ENCODE measurements at regions not wholly inside any gene's neighbourhood (a gene's known extent, or its start where the extent isn't known, plus 50 kb on each side); places are given as distances from the start of the nearest gene placed in this dataset.
A peak's percentile ranks its signal among the peaks of the same experiment; 100 is the strongest.

- ATAC-seq (ENCODE audit: low FRiP score) (no peak), DNase-seq (no peak)
- H3K4me3 ChIP-seq (ENCODE audit: low read length in 2 of 2) = no peak overlapping the region
- H3K27ac ChIP-seq (ENCODE audit: low read depth in 1 of 2, low read length in 2 of 2) = no peak overlapping the region
- WGBS, 2 donors = 96 to 97% methylated on average over 10 of the region's 10 CpGs
- no peaks in the 10 kb centered on the region for H3K4me1 ChIP-seq (ENCODE audit: control insufficient read depth in 1 of 2, insufficient read depth in 2 of 2, low read length in 2 of 2)
- H3K27me3 ChIP-seq (ENCODE audit: control insufficient read depth in 1 of 2, insufficient read depth in 2 of 2, low read length in 1 of 2) = no peaks in the 10 kb centered on the region
- H3K36me3 ChIP-seq (ENCODE audit: control insufficient read depth in 1 of 2, insufficient read depth in 2 of 2, low read length in 1 of 2) = no peaks in the 10 kb centered on the region
- no peaks in the 10 kb centered on the region for H3K9me3 ChIP-seq (ENCODE audit: control insufficient read depth, low read length)
- intact Hi-C loops (cut with DNase I) = loop anchor here in 1 of 2 donors (10.0 kb wide), 1 partner anchor 67 kb away; no protein-coding TSS in a partner anchor
These were observed 84.4 kb upstream of the STMND1 start for GRCh38 chr6:17017416-17017815.

- Histone ChIP-seq H3K36me3 (ENCODE audit: control insufficient read depth in 1 of 2, insufficient read depth in 2 of 2, low read length in 1 of 2) (no peaks in the 10 kb centered on the region), H3K9me3 (ENCODE audit: control insufficient read depth, low read length) (no peaks in the 10 kb centered on the region), H3K4me1 (ENCODE audit: control insufficient read depth in 1 of 2, insufficient read depth in 2 of 2, low read length in 2 of 2) (no peaks in the 10 kb centered on the region), H3K4me3 (ENCODE audit: low read length in 2 of 2) (peak overlapping the region; percentile 16 to 19), H3K27me3 (ENCODE audit: control insufficient read depth in 1 of 2, insufficient read depth in 2 of 2, low read length in 1 of 2) (no peaks in the 10 kb centered on the region), H3K27ac (ENCODE audit: low read depth in 1 of 2, low read length in 2 of 2) (no peak overlapping the region)
- WGBS, 2 donors = 25 to 27% methylated on average over 41 to 51 of the region's 51 CpGs
- ATAC-seq (ENCODE audit: low FRiP score) (peak; percentile 74), DNase-seq (peak; percentile 60 to 81)
- intact Hi-C loops (cut with DNase I) = loop anchor here in 1 of 2 donors (10.0 kb wide), 1 partner anchor 69 kb away; no protein-coding TSS in a partner anchor
These were observed 86.1 kb upstream of the STMND1 start for GRCh38 chr6:17015551-17016381.

GRCh38 chr6:17015144-17015543, 86.7 kb upstream of the STMND1 start:
- H3K27ac ChIP-seq (ENCODE audit: low read depth in 1 of 2, low read length in 2 of 2) = no peak overlapping the region
- intact Hi-C loops (cut with DNase I) = loop anchor here in 1 of 2 donors (10.0 kb wide), 1 partner anchor 70 kb away; no protein-coding TSS in a partner anchor

GRCh38 chr6:17013701-17014100, 88.1 kb upstream of the STMND1 start:
- no peak for ATAC-seq (ENCODE audit: low FRiP score)
- Histone ChIP-seq H3K4me3 (ENCODE audit: low read length in 2 of 2) (no peak overlapping the region), H3K4me1 (ENCODE audit: control insufficient read depth in 1 of 2, insufficient read depth in 2 of 2, low read length in 2 of 2) (no peaks in the 10 kb centered on the region), H3K27me3 (ENCODE audit: control insufficient read depth in 1 of 2, insufficient read depth in 2 of 2, low read length in 1 of 2) (no peaks in the 10 kb centered on the region), H3K27ac (ENCODE audit: low read depth in 1 of 2, low read length in 2 of 2) (no peak overlapping the region), H3K36me3 (ENCODE audit: control insufficient read depth in 1 of 2, insufficient read depth in 2 of 2, low read length in 1 of 2) (no peaks in the 10 kb centered on the region), H3K9me3 (ENCODE audit: control insufficient read depth, low read length) (no peaks in the 10 kb centered on the region)
- 56 to 65% methylated on average over 4 of the region's 4 CpGs for WGBS, 2 donors
- DNase-seq = no peak
- intact Hi-C loops (cut with DNase I) = loop anchor here in 1 of 2 donors (10.0 kb wide), 1 partner anchor 71 kb away; no protein-coding TSS in a partner anchor

More at GRCh38 chr6:17015144-17015543, 86.7 kb upstream of the STMND1 start:
- Histone ChIP-seq H3K4me3 (ENCODE audit: low read length in 2 of 2) (no peak overlapping the region), H3K9me3 (ENCODE audit: control insufficient read depth, low read length) (no peaks in the 10 kb centered on the region), H3K36me3 (ENCODE audit: control insufficient read depth in 1 of 2, insufficient read depth in 2 of 2, low read length in 1 of 2) (no peaks in the 10 kb centered on the region), H3K27me3 (ENCODE audit: control insufficient read depth in 1 of 2, insufficient read depth in 2 of 2, low read length in 1 of 2) (no peaks in the 10 kb centered on the region), H3K4me1 (ENCODE audit: control insufficient read depth in 1 of 2, insufficient read depth in 2 of 2, low read length in 2 of 2) (no peaks in the 10 kb centered on the region)
- no peak for ATAC-seq (ENCODE audit: low FRiP score)
- WGBS, 2 donors = 72 to 78% methylated on average over 4 of the region's 4 CpGs
- no peak for DNase-seq

GRCh38 chr6:17012421-17013225, 89.2 kb upstream of the STMND1 start:
- no peaks in the 10 kb centered on the region for H3K4me1 ChIP-seq (ENCODE audit: control insufficient read depth in 1 of 2, insufficient read depth in 2 of 2, low read length in 2 of 2)
- whole genome bisulfite sequencing, 2 donors = 29 to 33% methylated on average over 12 of the region's 12 CpGs
- DNase-seq (no peak), ATAC-seq (ENCODE audit: low FRiP score) (peak; percentile 69)
- H3K27me3 ChIP-seq (ENCODE audit: control insufficient read depth in 1 of 2, insufficient read depth in 2 of 2, low read length in 1 of 2) = peaks cover 0 to 2% of the 10 kb centered on the region in 2 donors
- H3K27ac ChIP-seq (ENCODE audit: low read depth in 1 of 2, low read length in 2 of 2) = no peak overlapping the region
- H3K36me3 ChIP-seq (ENCODE audit: control insufficient read depth in 1 of 2, insufficient read depth in 2 of 2, low read length in 1 of 2) = no peaks in the 10 kb centered on the region
- H3K9me3 ChIP-seq (ENCODE audit: control insufficient read depth, low read length) = peaks cover 1% of the 10 kb centered on the region
- no peak overlapping the region for H3K4me3 ChIP-seq (ENCODE audit: low read length in 2 of 2)
- intact Hi-C loops (cut with DNase I) = loop anchor here in 1 of 2 donors (10.0 kb wide), 1 partner anchor 72 kb away; no protein-coding TSS in a partner anchor

GRCh38 chr6:17011985-17012384, 89.9 kb upstream of the STMND1 start:
- ATAC-seq (ENCODE audit: low FRiP score) = no peak
- Histone ChIP-seq H3K9me3 (ENCODE audit: control insufficient read depth, low read length) (peaks cover 1% of the 10 kb centered on the region), H3K4me3 (ENCODE audit: low read length in 2 of 2) (no peak overlapping the region), H3K36me3 (ENCODE audit: control insufficient read depth in 1 of 2, insufficient read depth in 2 of 2, low read length in 1 of 2) (no peaks in the 10 kb centered on the region), H3K4me1 (ENCODE audit: control insufficient read depth in 1 of 2, insufficient read depth in 2 of 2, low read length in 2 of 2) (no peaks in the 10 kb centered on the region), H3K27me3 (ENCODE audit: control insufficient read depth in 1 of 2, insufficient read depth in 2 of 2, low read length in 1 of 2) (peaks cover 0 to 2% of the 10 kb centered on the region in 2 donors), H3K27ac (ENCODE audit: low read depth in 1 of 2, low read length in 2 of 2) (no peak overlapping the region)
- WGBS, 2 donors = 80 to 81% methylated on average over 5 of the region's 5 CpGs
- intact Hi-C loops (cut with DNase I) = loop anchor here in 1 of 2 donors (10.0 kb wide), 1 partner anchor 73 kb away; no protein-coding TSS in a partner anchor
- no peak for DNase-seq

GRCh38 chr6:17007749-17008148, 94.1 kb upstream of the STMND1 start:
- ATAC-seq (ENCODE audit: low FRiP score) (no peak), DNase-seq (no peak)
- H3K4me3 ChIP-seq (ENCODE audit: low read length in 2 of 2) = no peak overlapping the region
- H3K36me3 ChIP-seq (ENCODE audit: control insufficient read depth in 1 of 2, insufficient read depth in 2 of 2, low read length in 1 of 2) = no peaks in the 10 kb centered on the region
- peaks cover 1% of the 10 kb centered on the region for H3K9me3 ChIP-seq (ENCODE audit: control insufficient read depth, low read length)
- no peak overlapping the region for H3K27ac ChIP-seq (ENCODE audit: low read depth in 1 of 2, low read length in 2 of 2)
- no peaks in the 10 kb centered on the region for H3K4me1 ChIP-seq (ENCODE audit: control insufficient read depth in 1 of 2, insufficient read depth in 2 of 2, low read length in 2 of 2)
- 94 to 97% methylated on average over 4 of the region's 4 CpGs for WGBS, 2 donors
- intact Hi-C loops (cut with DNase I) = no loop called here
- H3K27me3 ChIP-seq (ENCODE audit: control insufficient read depth in 1 of 2, insufficient read depth in 2 of 2, low read length in 1 of 2) = peaks cover 0 to 2% of the 10 kb centered on the region in 2 donors

- no peaks in the 10 kb centered on the region for H3K4me1 ChIP-seq (ENCODE audit: control insufficient read depth in 1 of 2, insufficient read depth in 2 of 2, low read length in 2 of 2)
- H3K36me3 ChIP-seq (ENCODE audit: control insufficient read depth in 1 of 2, insufficient read depth in 2 of 2, low read length in 1 of 2) = no peaks in the 10 kb centered on the region
- intact Hi-C loops (cut with DNase I) = no loop called here
- DNase-seq (no peak), ATAC-seq (ENCODE audit: low FRiP score) (no peak)
- peaks cover 2% of the 10 kb centered on the region in 2 donors for H3K27me3 ChIP-seq (ENCODE audit: control insufficient read depth in 1 of 2, insufficient read depth in 2 of 2, low read length in 1 of 2)
- H3K9me3 ChIP-seq (ENCODE audit: control insufficient read depth, low read length) = peaks cover 1% of the 10 kb centered on the region
- 88 to 89% methylated on average over 4 of the region's 4 CpGs for WGBS, 2 donors
- H3K27ac ChIP-seq (ENCODE audit: low read depth in 1 of 2, low read length in 2 of 2) = no peak overlapping the region
- no peak overlapping the region for H3K4me3 ChIP-seq (ENCODE audit: low read length in 2 of 2)
These were observed 95.3 kb upstream of the STMND1 start for GRCh38 chr6:17006543-17006942.
